Eye (tissue), 1 donor: ENCODE measurements at regions not wholly inside any gene's neighbourhood (a gene's known extent, or its start where the extent isn't known, plus 50 kb on each side); places are given as distances from the start of the nearest gene placed in this dataset.
"Not testable (repeated sequence)": the region's sequence is repeated elsewhere in the genome, so short reads cannot be mapped to it uniquely, and the experiment has no call there.

Source experiments
- DNase-seq: peaks from one replicate; pipeline ENCODE4 v3.0.0-alpha.2; 2015

DNA sequence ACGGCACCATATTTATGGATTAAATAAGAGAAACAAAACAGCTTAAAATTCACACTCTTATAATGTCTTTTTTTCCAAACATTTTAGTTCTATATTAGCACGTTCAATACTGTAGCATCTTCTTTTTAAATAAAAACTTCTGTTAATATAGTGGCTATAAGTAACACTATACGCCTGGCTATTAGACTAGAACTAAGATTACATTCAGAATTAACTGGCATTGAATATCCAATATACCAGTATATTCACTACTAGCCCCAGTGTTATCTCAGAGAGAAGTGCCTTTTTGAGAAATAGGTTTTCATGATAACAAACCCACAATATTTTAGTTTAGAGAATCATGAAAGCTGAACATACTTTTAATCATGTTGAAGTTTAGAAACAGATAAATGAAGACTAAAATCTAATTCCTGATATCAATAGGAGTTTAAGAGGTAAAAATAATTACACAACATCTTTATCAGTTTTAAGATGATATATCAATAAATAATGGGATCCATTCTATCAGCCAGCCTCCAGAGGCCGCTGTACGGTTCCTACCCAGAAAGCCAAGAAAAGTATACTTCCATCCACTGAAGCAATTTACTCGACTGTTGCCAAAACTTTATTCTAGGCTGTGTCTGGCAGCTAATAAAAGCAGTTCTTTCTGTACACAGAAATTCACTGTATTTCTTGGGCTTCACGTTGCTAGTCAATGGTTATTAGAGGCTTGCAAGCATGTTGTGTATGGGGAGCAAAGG lies 1113.4 kb upstream of the MIR17HG start:
- DNase-seq = no peak

- no peak for DNase-seq
Observed at GRCh38 chr13:90237852-90238251, 1109.6 kb upstream of the MIR17HG start.

DNA sequence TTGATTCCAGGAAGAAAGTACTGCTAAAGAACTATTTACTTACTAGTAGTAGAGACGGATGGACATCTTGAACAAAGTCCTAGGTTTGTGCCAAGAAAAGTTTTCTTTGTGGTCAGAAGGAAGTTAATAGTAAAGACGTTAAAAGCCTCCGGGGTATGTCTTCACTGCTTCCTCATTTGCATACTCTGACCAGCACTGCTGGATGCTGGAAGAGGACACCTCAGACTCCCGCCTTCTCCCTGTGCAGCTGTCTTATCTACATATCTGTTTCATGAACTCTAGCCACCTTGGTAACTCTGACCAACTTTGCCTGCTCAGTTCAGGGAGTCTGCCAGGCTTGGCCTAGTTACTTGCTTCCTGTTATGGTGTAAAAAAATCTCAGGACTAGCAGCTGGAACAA lies 1109.1 kb upstream of the MIR17HG start:
- no peak for DNase-seq

GRCh38 chr13:90239130-90239529 lies 1108.4 kb upstream of the MIR17HG start:
- DNase-seq = no peak

- no peak for DNase-seq
Observed at GRCh38 chr13:90246005-90246404, 1101.5 kb upstream of the MIR17HG start.

DNA sequence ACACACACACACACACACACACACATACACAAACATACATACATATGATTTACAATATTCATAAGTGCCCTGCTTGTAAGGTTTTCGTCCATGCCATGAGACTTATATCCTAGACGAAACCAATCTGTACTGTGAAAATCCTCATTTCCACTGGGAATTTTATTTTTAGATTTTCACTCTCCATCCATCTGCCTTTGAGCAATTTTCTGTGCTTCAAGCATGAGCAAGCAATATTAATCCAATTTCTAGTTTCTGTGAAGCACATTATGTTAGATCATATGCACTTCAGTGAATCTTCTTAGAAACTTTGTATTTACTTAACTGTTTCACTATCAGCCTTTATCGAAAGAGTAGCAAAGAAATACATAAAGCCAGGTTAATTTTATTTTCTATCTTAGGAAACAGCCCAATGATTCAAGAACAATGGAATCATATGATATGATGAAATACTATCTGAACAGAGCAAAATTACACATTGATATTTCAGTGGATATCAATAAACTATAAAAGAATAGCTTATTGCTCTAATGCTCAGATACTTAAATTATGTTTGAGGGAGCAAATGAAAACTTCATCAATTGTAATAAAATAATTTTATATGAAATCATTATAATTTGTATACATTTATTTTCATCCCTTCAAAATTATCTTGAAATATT lies 1100.7 kb upstream of the MIR17HG start:
- DNase-seq = peak; percentile 79

DNA sequence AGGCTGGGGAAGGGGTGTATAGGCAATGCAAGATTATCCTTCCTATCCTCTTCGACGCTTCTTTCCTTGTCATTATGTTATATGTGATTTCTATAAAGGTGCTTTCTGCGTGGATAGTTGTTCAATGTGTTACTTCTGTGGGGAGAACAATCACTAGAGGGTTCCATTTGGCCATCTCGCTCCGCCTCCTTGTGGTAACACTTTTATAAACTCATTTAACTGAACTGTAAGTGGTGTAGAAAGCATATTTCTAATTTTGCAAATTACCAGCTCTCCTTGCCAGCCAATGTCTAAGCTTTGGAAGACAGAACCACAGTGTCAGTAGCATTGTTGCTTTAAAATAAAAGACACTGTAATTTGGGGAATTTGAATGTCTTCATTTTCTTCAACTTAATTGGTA lies 1093.7 kb upstream of the MIR17HG start:
- no peak for DNase-seq

DNA sequence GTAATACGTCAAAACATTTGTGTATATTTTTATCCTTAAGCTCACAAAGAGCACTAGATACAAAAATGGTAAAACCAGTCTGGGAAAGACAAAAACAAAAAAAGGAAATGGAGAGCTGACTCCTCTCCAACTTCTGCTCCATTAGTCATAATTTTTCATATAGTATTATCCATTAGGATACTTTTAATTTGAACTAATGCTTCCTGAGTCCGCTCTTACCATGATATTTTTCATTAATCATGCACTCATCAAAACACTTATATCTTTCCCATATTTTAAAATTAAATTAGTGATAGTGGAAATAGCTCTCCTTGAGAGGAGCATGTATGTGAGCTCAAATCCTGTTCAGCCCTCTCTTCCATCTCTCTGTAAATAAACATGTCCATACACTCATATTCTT lies 1093.0 kb upstream of the MIR17HG start:
- DNase-seq = no peak

GRCh38 chr13:90256746-90257145 lies 1090.7 kb upstream of the MIR17HG start:
- no peak for DNase-seq

GRCh38 chr13:90258129-90258528 lies 1089.4 kb upstream of the MIR17HG start:
- DNase-seq = no peak

DNA sequence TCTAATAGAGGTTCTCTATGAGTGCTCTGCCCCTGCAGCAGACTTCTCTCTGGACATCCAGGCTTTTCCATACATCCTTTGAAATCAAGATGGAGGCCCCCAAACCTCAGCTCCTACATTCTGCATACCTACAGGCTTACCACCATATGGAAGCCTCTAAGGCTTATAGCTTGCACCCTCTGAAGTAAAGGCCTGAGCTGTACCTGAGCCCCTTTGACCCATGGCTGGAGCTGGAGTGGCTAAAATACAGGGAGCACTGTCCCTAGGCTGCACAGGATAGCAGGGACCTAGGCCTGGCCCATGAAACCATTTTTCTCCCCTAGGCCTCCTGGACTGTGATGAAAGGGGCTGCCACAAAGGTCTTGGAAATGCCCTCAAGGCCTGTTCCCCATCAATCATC lies 1086.1 kb upstream of the MIR17HG start:
- DNase-seq = no peak

GRCh38 chr13:90270226-90270625 lies 1077.3 kb upstream of the MIR17HG start:
- no peak for DNase-seq

- no peak for DNase-seq
Observed at GRCh38 chr13:90272356-90272755, 1075.1 kb upstream of the MIR17HG start.

- DNase-seq = no peak
Observed at GRCh38 chr13:90276216-90276615, 1071.3 kb upstream of the MIR17HG start.

GRCh38 chr13:90278231-90278630 lies 1069.3 kb upstream of the MIR17HG start:
- DNase-seq = not testable (repeated sequence)

DNA sequence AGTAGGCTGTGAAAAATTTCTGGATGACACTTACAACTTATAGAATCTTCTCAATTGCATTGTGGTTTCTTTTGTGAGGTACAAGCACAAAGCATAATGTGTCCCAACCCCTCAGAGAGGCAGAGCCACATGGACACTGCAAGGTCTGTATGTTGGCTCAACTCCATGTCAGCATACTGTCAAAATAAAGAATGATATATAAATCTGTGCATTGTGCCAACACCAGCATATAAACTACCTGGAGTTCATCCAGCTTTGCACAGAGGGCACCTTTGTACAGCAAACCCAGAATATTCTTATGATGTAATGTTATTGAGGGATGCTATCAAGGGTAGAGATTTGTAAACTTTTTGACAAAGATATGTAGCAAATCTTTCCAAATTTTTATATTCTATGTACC lies 1065.8 kb upstream of the MIR17HG start:
- DNase-seq = no peak

- DNase-seq = no peak
Observed at GRCh38 chr13:90287521-90287920, 1060.0 kb upstream of the MIR17HG start.

GRCh38 chr13:90293793-90294361 lies 1053.6 kb upstream of the MIR17HG start:
- no peak for DNase-seq

- no peak for DNase-seq
Observed at GRCh38 chr13:90299238-90299637, 1048.2 kb upstream of the MIR17HG start.

DNA sequence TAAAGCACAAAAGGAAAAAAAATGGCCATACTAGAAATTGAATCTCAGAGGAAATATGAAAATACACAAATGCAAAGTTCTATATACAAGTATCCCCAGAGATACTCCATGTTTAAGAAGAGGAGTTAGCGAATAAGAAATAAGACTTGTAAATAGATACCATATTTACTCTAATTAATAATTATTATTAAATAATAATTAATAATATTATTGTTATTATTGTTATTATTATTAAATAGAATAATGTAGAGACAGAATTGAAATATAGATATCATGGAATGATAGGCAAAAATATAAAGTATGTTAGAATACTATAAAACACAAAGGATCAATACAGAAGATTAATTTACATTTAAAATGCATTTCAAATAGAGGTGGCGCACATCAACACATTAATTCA lies 1047.5 kb upstream of the MIR17HG start:
- DNase-seq = no peak

DNA sequence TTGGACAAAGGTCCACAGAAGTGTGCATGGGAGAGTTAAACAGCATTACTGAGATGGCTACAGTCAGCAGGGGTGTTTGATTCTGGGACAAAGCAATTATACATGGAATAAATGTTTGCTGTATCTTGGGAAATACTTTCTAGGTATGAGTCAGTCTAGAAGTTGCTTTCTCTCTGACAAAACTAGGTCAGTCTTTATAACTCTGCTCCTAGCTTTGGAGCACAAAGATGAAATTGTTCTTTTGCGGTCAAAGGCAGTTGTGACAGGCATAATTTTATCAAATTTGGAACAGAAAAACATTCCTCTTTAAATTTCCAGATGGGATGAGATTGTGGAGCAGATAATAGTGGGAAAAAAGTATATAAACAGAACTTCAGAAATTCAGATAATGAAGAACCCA lies 1045.4 kb upstream of the MIR17HG start:
- DNase-seq = peak; percentile 3

DNA sequence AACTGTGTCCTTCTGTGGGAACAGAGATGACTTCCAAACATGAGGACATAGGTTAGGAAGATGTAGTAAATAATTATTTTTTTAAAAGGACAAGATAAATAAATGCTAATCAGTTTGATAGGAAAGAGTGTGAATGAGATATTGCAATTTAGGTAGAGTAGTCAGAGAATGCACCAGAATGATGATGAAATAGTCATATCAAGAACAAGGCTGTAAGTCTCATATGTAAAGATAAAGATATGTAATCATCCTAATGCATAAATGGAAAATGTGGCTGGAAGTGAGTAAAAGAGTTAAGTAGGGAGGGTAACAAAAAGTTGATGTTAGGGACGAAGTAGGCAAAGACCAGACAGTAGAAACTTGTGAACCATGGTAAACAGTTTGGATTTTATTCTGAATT lies 1041.7 kb upstream of the MIR17HG start:
- DNase-seq = no peak

DNA sequence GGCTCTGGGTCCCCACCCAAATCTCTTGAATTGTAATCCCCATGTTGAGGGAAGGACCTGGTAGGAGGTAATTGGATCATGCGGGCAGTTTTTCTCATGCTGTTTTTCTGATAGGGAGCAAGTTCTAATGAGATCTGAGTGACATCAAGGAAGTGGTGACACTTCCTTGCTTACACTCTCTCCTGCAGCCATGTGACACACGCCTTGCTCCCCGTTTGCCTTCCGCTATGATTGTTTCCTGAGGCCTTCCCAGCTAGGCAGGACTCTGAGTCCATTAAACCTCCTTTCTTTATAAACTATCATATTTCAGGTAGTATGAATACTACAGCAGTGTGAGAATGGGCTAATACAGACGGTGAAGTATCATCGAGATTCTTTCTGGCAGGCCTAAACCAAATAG lies 1040.4 kb upstream of the MIR17HG start:
- no peak for DNase-seq

GRCh38 chr13:90308249-90308648 lies 1039.2 kb upstream of the MIR17HG start:
- no peak for DNase-seq
